ENCODE measurements at regions not wholly inside any gene's neighbourhood (a gene's known extent, or its start where the extent isn't known, plus 50 kb on each side); places are given as distances from the start of the nearest gene placed in this dataset.

- Histone ChIP-seq H3K27me3 (no peaks in the 10 kb centered on the region), H3K27ac (no peak overlapping the region), H3K9me3 (no peaks in the 10 kb centered on the region), H3K36me3 (no peaks in the 10 kb centered on the region), H3K4me3 (no peak overlapping the region), H3K4me1 (no peaks in the 10 kb centered on the region)
- no peak for TF ChIP-seq CTCF (IDR thresholded peaks at IDR 0.05)
- no peak for DNase-seq (ENCODE audit: low spot score)
Observed at GRCh38 chr1:106584107-106584506, 472.4 kb upstream of the PRMT6 start.

- no peaks in the 10 kb centered on the region for H3K36me3 ChIP-seq
- no peak overlapping the region for H3K4me3 ChIP-seq
- TF ChIP-seq CTCF (IDR thresholded peaks at IDR 0.05), result no peak
- H3K27ac ChIP-seq, result no peak overlapping the region
- no peaks in the 10 kb centered on the region for H3K27me3 ChIP-seq
- H3K9me3 ChIP-seq, result no peaks in the 10 kb centered on the region
- DNase-seq (ENCODE audit: low spot score), result no peak
- H3K4me1 ChIP-seq, result no peaks in the 10 kb centered on the region
Observed at GRCh38 chr1:106584676-106585075, 471.8 kb upstream of the PRMT6 start.

- Histone ChIP-seq H3K36me3 (no peaks in the 10 kb centered on the region), H3K9me3 (no peaks in the 10 kb centered on the region), H3K27me3 (no peaks in the 10 kb centered on the region), H3K4me1 (no peaks in the 10 kb centered on the region), H3K4me3 (no peak overlapping the region), H3K27ac (no peak overlapping the region)
- DNase-seq (ENCODE audit: low spot score), result no peak
- TF ChIP-seq CTCF (IDR thresholded peaks at IDR 0.05), result no peak
Observed at GRCh38 chr1:106600626-106601025, 455.8 kb upstream of the PRMT6 start.

GRCh38 chr1:106603616-106604015, 452.9 kb upstream of the PRMT6 start:
- TF ChIP-seq CTCF (IDR thresholded peaks at IDR 0.05), result no peak
- DNase-seq (ENCODE audit: low spot score), result no peak
- no peaks in the 10 kb centered on the region for H3K27me3 ChIP-seq
- no peaks in the 10 kb centered on the region for H3K36me3 ChIP-seq
- H3K27ac ChIP-seq, result no peak overlapping the region
- H3K4me1 ChIP-seq, result no peaks in the 10 kb centered on the region
- H3K4me3 ChIP-seq, result no peak overlapping the region
- no peaks in the 10 kb centered on the region for H3K9me3 ChIP-seq

GRCh38 chr1:106608841-106609240, 447.6 kb upstream of the PRMT6 start:
- Histone ChIP-seq H3K4me1 (no peaks in the 10 kb centered on the region), H3K4me3 (no peak overlapping the region), H3K27ac (no peak overlapping the region), H3K27me3 (no peaks in the 10 kb centered on the region), H3K9me3 (no peaks in the 10 kb centered on the region), H3K36me3 (no peaks in the 10 kb centered on the region)
- DNase-seq (ENCODE audit: low spot score), result no peak
- TF ChIP-seq CTCF (IDR thresholded peaks at IDR 0.05), result no peak

- H3K9me3 ChIP-seq, result no peaks in the 10 kb centered on the region
- no peak for TF ChIP-seq CTCF (IDR thresholded peaks at IDR 0.05)
- DNase-seq (ENCODE audit: low spot score), result no peak
- no peak overlapping the region for H3K4me3 ChIP-seq
- H3K4me1 ChIP-seq, result no peaks in the 10 kb centered on the region
- no peaks in the 10 kb centered on the region for H3K27me3 ChIP-seq
- no peak overlapping the region for H3K27ac ChIP-seq
- no peaks in the 10 kb centered on the region for H3K36me3 ChIP-seq
Observed at GRCh38 chr1:106613068-106613467, 443.4 kb upstream of the PRMT6 start.

Measured in right atrium auricular region (tissue), 2 donors.